HepG2 (cell line): ENCODE measurements at regions not wholly inside any gene's neighbourhood (a gene's known extent, or its start where the extent isn't known, plus 50 kb on each side); places are given as distances from the start of the nearest gene placed in this dataset.

ENCODE experiments used
- ARHGAP35 ChIP-seq: sonication (generic); formaldehyde crosslinking; IDR thresholded peaks from 2 replicates; pipeline ENCODE4 v1.9.0; 2022; ENCODE audit warnings: mild to moderate bottlenecking, inconsistent platforms, moderate library complexity, missing genetic modification reagents, borderline replicate concordance
- GABPA ChIP-seq, 2 experiments: IDR thresholded peaks; 2 replicates each; pipeline ENCODE4 v1.6.1; 2011 to 2016; ENCODE audit warnings: low read depth in 2 of 2, low read length in 1 of 2, missing biosample characterization in 1 of 2, missing genetic modification characterization in 1 of 2
- HDAC2 ChIP-seq: sonication (generic); formaldehyde crosslinking; IDR thresholded peaks from 2 replicates; pipeline ENCODE4 v1.4.0; 2020; ENCODE audit warnings: missing genetic modification reagents
- JDP2 ChIP-seq: sonication (generic); formaldehyde crosslinking; IDR thresholded peaks from 2 replicates; pipeline ENCODE4 v1.8.1; 2022; ENCODE audit warnings: missing genetic modification reagents, borderline replicate concordance
- KLF13 ChIP-seq: sonication (generic); formaldehyde crosslinking; IDR thresholded peaks from 2 replicates; pipeline ENCODE4 v1.4.0; 2020; ENCODE audit warnings: mild to moderate bottlenecking, missing genetic modification reagents
- MAF1 ChIP-seq: sonication (generic); formaldehyde crosslinking; IDR thresholded peaks from 2 replicates; pipeline ENCODE4 v1.5.0; 2020; ENCODE audit warnings: missing genetic modification reagents, borderline replicate concordance
- MBD4 ChIP-seq: IDR thresholded peaks from 2 replicates; pipeline ENCODE4 v1.6.1; 2012; ENCODE audit warnings: low read length, inconsistent platforms, borderline replicate concordance
- MYC ChIP-seq: sonication (generic); formaldehyde crosslinking; IDR thresholded peaks from 2 replicates; pipeline ENCODE4 v1.9.0; 2021; ENCODE audit warnings: missing genetic modification reagents, borderline replicate concordance
- NFE2L1 ChIP-seq: sonication (generic); formaldehyde crosslinking; IDR thresholded peaks from 2 replicates; pipeline ENCODE4 v1.4.0; 2020; ENCODE audit warnings: missing genetic modification reagents, mild to moderate bottlenecking, borderline replicate concordance
- RCOR2 ChIP-seq: IDR thresholded peaks from 2 replicates; pipeline ENCODE4 v1.6.1; 2016; ENCODE audit warnings: missing biosample characterization, missing genetic modification reagents
- SMAD3 ChIP-seq: sonication (generic); formaldehyde crosslinking; IDR thresholded peaks from 2 replicates; pipeline ENCODE4 v1.4.0; 2020; ENCODE audit warnings: missing genetic modification reagents
- SRSF4 ChIP-seq: fragments of 200-400 bp; formaldehyde crosslinking; IDR thresholded peaks from one replicate; pipeline ENCODE4 v1.6.1; 2018; ENCODE audit warnings: mild to moderate bottlenecking, low read depth, low read length, moderate library complexity; ENCODE audit not compliant: poor library complexity, severe bottlenecking
- U2AF1 ChIP-seq: fragments of 200-400 bp; formaldehyde crosslinking; optimal IDR thresholded peaks from 2 replicates; pipeline ENCODE3; 2017; ENCODE audit warnings: mild to moderate bottlenecking, low read depth, low read length
- XBP1 ChIP-seq: sonication (generic); formaldehyde crosslinking; IDR thresholded peaks from 2 replicates; pipeline ENCODE4 v1.5.0; 2020; ENCODE audit warnings: missing genetic modification reagents
- ZEB1 ChIP-seq: IDR thresholded peaks from 2 replicates; pipeline ENCODE4 v1.6.1; 2012; ENCODE audit warnings: mild to moderate bottlenecking, low read depth, inconsistent platforms; ENCODE audit not compliant: insufficient replicate concordance
- ZNF337 ChIP-seq: sonication (generic); formaldehyde crosslinking; IDR thresholded peaks from 2 replicates; pipeline ENCODE4 v1.5.1; 2020; ENCODE audit warnings: missing genetic modification reagents, low read depth, mild to moderate bottlenecking, borderline replicate concordance
- ZNF460 ChIP-seq: sonication (generic); formaldehyde crosslinking; IDR thresholded peaks from 2 replicates; pipeline ENCODE4 v1.5.1; 2020; ENCODE audit warnings: missing genetic modification reagents, mild to moderate bottlenecking, borderline replicate concordance
- ZNF709 ChIP-seq: sonication (generic); formaldehyde crosslinking; IDR thresholded peaks from 2 replicates; pipeline ENCODE4 v1.5.0; 2020; ENCODE audit warnings: mild to moderate bottlenecking, missing genetic modification reagents
- ZNF720 ChIP-seq: sonication (generic); formaldehyde crosslinking; IDR thresholded peaks from 2 replicates; pipeline ENCODE4 v1.4.0; 2020; ENCODE audit warnings: missing genetic modification reagents
- ZNF724P ChIP-seq: sonication (generic); formaldehyde crosslinking; IDR thresholded peaks from 2 replicates; pipeline ENCODE4 v1.8.0; 2022; ENCODE audit warnings: missing genetic modification reagents, borderline replicate concordance
- ZNF766 ChIP-seq: sonication (generic); formaldehyde crosslinking; IDR thresholded peaks from 2 replicates; pipeline ENCODE4 v1.5.0; 2020; ENCODE audit warnings: missing genetic modification reagents, borderline replicate concordance
- TF ChIP-seq, protein P1 (sequence below): sonication (generic); formaldehyde crosslinking; IDR thresholded peaks from 2 replicates; pipeline ENCODE4 v1.8.0; 2023; ENCODE audit warnings: mild to moderate bottlenecking, missing genetic modification reagents
- TF ChIP-seq, protein P2 (sequence below): sonication (generic); formaldehyde crosslinking; IDR thresholded peaks from 2 replicates; pipeline ENCODE4 v1.4.0; 2020; ENCODE audit warnings: mild to moderate bottlenecking, missing genetic modification reagents
- TF ChIP-seq, protein P3 (sequence below): fragments of 450-650 bp; IDR thresholded peaks from 2 replicates; pipeline ENCODE4 v1.6.1; 2017; ENCODE audit warnings: mild to moderate bottlenecking
- TF ChIP-seq, protein P4 (sequence below): sonication (generic); formaldehyde crosslinking; IDR thresholded peaks from 2 replicates; pipeline ENCODE4 v1.9.0; 2021; ENCODE audit warnings: missing genetic modification reagents, borderline replicate concordance

DNA sequence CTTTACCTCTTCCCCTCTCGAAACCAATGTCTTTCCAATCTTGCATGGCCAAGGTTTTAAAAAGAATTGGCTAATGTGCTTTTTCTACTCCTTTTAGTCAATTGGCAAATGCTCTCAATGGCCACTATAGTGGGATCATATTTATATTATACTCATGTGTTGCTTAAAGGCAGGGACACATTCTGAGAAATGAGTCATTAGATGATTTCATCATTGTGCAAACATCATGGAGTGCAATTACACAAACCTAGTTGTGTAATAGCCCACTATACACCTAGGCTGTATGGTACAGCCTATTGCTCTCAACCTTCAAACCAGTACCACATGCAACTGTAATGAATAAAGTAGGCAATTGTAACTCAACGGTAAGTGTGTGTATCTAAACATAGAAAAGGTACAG lies 180.9 kb downstream of the HS3ST3A1 start (continued):
- TF ChIP-seq HDAC2 (peak; percentile 90), MYC (CRISPR knock-in tag) (no peak), U2AF1 (no peak), RCOR2 (CRISPR knock-in tag) (peak; percentile 96), GABPA (IDR thresholded peaks at IDR 0.05; ENCODE audit: low read depth, low read length) (no peak), GABPA (CRISPR knock-in tag; IDR thresholded peaks at IDR 0.05; ENCODE audit: low read depth) (peak; percentile 15; the same call in 1 of the 2 replicates), NFE2L1 (CRISPR knock-in tag) (no peak), ZNF724P (CRISPR knock-in tag) (no peak), SMAD3 (peak; percentile 99), ZNF766 (no peak), ZEB1 (no peak), MAF1 (CRISPR knock-in tag) (no peak), ZNF709 (CRISPR knock-in tag) (no peak), ARHGAP35 (no peak), KLF13 (CRISPR knock-in tag) (no peak), ZNF720 (no peak), ZNF337 (CRISPR knock-in tag) (no peak), XBP1 (no peak), MBD4 (peak; percentile 23; the same call in 1 of the 2 replicates), SRSF4 (no peak), ZNF460 (CRISPR knock-in tag) (no peak), JDP2 (CRISPR knock-in tag) (no peak)
- TF ChIP-seq, protein P1, sequence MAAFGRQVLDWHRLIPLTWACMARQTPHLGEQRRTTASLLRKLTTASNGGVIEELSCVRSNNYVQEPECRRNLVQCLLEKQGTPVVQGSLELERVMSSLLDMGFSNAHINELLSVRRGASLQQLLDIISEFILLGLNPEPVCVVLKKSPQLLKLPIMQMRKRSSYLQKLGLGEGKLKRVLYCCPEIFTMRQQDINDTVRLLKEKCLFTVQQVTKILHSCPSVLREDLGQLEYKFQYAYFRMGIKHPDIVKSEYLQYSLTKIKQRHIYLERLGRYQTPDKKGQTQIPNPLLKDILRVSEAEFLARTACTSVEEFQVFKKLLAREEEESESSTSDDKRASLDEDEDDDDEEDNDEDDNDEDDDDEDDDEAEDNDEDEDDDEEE (CRISPR knock-in tag): no peak
- TF ChIP-seq, protein P2, sequence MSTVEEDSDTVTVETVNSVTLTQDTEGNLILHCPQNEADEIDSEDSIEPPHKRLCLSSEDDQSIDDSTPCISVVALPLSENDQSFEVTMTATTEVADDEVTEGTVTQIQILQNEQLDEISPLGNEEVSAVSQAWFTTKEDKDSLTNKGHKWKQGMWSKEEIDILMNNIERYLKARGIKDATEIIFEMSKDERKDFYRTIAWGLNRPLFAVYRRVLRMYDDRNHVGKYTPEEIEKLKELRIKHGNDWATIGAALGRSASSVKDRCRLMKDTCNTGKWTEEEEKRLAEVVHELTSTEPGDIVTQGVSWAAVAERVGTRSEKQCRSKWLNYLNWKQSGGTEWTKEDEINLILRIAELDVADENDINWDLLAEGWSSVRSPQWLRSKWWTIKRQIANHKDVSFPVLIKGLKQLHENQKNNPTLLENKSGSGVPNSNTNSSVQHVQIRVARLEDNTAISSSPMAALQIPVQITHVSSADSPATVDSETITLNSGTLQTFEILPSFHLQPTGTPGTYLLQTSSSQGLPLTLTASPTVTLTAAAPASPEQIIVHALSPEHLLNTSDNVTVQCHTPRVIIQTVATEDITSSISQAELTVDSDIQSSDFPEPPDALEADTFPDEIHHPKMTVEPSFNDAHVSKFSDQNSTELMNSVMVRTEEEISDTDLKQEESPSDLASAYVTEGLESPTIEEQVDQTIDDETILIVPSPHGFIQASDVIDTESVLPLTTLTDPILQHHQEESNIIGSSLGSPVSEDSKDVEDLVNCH (CRISPR knock-in tag): no peak
- TF ChIP-seq, protein P3, sequence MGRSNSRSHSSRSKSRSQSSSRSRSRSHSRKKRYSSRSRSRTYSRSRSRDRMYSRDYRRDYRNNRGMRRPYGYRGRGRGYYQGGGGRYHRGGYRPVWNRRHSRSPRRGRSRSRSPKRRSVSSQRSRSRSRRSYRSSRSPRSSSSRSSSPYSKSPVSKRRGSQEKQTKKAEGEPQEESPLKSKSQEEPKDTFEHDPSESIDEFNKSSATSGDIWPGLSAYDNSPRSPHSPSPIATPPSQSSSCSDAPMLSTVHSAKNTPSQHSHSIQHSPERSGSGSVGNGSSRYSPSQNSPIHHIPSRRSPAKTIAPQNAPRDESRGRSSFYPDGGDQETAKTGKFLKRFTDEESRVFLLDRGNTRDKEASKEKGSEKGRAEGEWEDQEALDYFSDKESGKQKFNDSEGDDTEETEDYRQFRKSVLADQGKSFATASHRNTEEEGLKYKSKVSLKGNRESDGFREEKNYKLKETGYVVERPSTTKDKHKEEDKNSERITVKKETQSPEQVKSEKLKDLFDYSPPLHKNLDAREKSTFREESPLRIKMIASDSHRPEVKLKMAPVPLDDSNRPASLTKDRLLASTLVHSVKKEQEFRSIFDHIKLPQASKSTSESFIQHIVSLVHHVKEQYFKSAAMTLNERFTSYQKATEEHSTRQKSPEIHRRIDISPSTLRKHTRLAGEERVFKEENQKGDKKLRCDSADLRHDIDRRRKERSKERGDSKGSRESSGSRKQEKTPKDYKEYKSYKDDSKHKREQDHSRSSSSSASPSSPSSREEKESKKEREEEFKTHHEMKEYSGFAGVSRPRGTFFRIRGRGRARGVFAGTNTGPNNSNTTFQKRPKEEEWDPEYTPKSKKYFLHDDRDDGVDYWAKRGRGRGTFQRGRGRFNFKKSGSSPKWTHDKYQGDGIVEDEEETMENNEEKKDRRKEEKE: no peak
- TF ChIP-seq, protein P4, sequence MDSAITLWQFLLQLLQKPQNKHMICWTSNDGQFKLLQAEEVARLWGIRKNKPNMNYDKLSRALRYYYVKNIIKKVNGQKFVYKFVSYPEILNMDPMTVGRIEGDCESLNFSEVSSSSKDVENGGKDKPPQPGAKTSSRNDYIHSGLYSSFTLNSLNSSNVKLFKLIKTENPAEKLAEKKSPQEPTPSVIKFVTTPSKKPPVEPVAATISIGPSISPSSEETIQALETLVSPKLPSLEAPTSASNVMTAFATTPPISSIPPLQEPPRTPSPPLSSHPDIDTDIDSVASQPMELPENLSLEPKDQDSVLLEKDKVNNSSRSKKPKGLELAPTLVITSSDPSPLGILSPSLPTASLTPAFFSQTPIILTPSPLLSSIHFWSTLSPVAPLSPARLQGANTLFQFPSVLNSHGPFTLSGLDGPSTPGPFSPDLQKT (CRISPR knock-in tag): no peak
